Activated CD4-positive, alpha-beta T cell treated with anti-CD3 and anti-CD28 coated beads, Interleukin-2, amount 10 ng/mL, durations not matched to agents 24 days and 14 days (primary cell): ENCODE measurements at regions not wholly inside any gene's neighbourhood (a gene's known extent, or its start where the extent isn't known, plus 50 kb on each side); places are given as distances from the start of the nearest gene placed in this dataset.
"Not testable (repeated sequence)": the region's sequence is repeated elsewhere in the genome, so short reads cannot be mapped to it uniquely, and the experiment has no call there.

ENCODE experiments used
- DNase-seq: peaks from one replicate; pipeline ENCODE4 v3.0.0; 2022
- H3K27ac Mint-ChIP-seq: one replicate; pipeline ENCODE4 v1.8.0; 2022; ENCODE audit warnings: mild to moderate bottlenecking, mixed read lengths
- H3K27me3 Mint-ChIP-seq: one replicate; pipeline ENCODE4 v1.8.0; 2022; ENCODE audit warnings: mixed read lengths
- H3K36me3 Mint-ChIP-seq: one replicate; pipeline ENCODE4 v1.8.0; 2022; ENCODE audit warnings: low read depth, mild to moderate bottlenecking, mixed read lengths
- H3K4me1 Mint-ChIP-seq: one replicate; pipeline ENCODE4 v1.8.0; 2021; ENCODE audit warnings: mixed read lengths
- H3K4me3 Mint-ChIP-seq: one replicate; pipeline ENCODE4 v1.8.0; 2022; ENCODE audit warnings: mild to moderate bottlenecking, moderate library complexity, mixed read lengths
- H3K9me3 Mint-ChIP-seq: one replicate; pipeline ENCODE4 v1.8.0; 2021; ENCODE audit warnings: mixed read lengths
- intact Hi-C: fragments of 100-400 bp; cut with micrococcal nuclease; formaldehyde crosslinking; loops from one replicate; pipeline ENCODE4 v1.15.1; 2023

GRCh38 chr17:21509356-21509755 lies 133.2 kb downstream of the KCNJ12 start:
- H3K9me3 Mint-ChIP-seq, H3K4me3 Mint-ChIP-seq, DNase-seq, H3K36me3 Mint-ChIP-seq, H3K27ac Mint-ChIP-seq, intact Hi-C loops: not testable (repeated sequence)
- peaks cover 37% of the 10 kb centered on the region for H3K27me3 Mint-ChIP-seq
- peaks cover 18% of the 10 kb centered on the region for H3K4me1 Mint-ChIP-seq

GRCh38 chr17:21510686-21511362 lies 134.7 kb downstream of the KCNJ12 start:
- H3K27me3 Mint-ChIP-seq = peaks cover 43% of the 10 kb centered on the region
- peaks cover 18% of the 10 kb centered on the region for H3K4me1 Mint-ChIP-seq
- no peaks in the 10 kb centered on the region for H3K9me3 Mint-ChIP-seq
- no peak overlapping the region for H3K27ac Mint-ChIP-seq
- DNase-seq = no peak
- peak overlapping the region; percentile 76 for H3K4me3 Mint-ChIP-seq
- peaks cover 1% of the 10 kb centered on the region for H3K36me3 Mint-ChIP-seq
- intact Hi-C loops = loop anchor here (1.0 to 5.0 kb wide), 4 partner anchors 54 to 231 kb away; partner anchors contain the start of gene KCNJ12

- intact Hi-C loops = loop anchor here (1.0 to 5.0 kb wide), 4 partner anchors 54 to 231 kb away; partner anchors contain the start of gene KCNJ12
- Mint-ChIP-seq H3K36me3 (peaks cover 1% of the 10 kb centered on the region), H3K27ac (no peak overlapping the region), H3K9me3 (no peaks in the 10 kb centered on the region), H3K27me3 (peaks cover 46% of the 10 kb centered on the region), H3K4me1 (peaks cover 18% of the 10 kb centered on the region), H3K4me3 (peak overlapping the region; percentile 76)
- peak; percentile 87 for DNase-seq
Observed at GRCh38 chr17:21511363-21512195, 135.4 kb downstream of the KCNJ12 start.

- intact Hi-C loops = loop anchor here (1.0 to 5.0 kb wide), 2 partner anchors 135 to 393 kb away; partner anchors contain the start of gene KCNJ12
Observed at GRCh38 chr17:21512307-21513011, 136.3 kb downstream of the KCNJ12 start.

GRCh38 chr17:21513012-21513570 lies 136.9 kb downstream of the KCNJ12 start:
- DNase-seq = peak; percentile 93
- peaks cover 20% of the 10 kb centered on the region for H3K4me1 Mint-ChIP-seq
- H3K36me3 Mint-ChIP-seq = peaks cover 1% of the 10 kb centered on the region
- peaks cover 54% of the 10 kb centered on the region for H3K27me3 Mint-ChIP-seq
- intact Hi-C loops = loop anchor here (1.0 to 5.0 kb wide), 2 partner anchors 136 to 394 kb away; partner anchors contain the start of gene KCNJ12
- H3K4me3 Mint-ChIP-seq = peak overlapping the region; percentile 48
- H3K9me3 Mint-ChIP-seq = no peaks in the 10 kb centered on the region
- no peak overlapping the region for H3K27ac Mint-ChIP-seq

More at GRCh38 chr17:21512307-21513011, 136.3 kb downstream of the KCNJ12 start:
- Mint-ChIP-seq H3K4me3 (peak overlapping the region; percentile 48), H3K27me3 (peaks cover 50% of the 10 kb centered on the region), H3K9me3 (no peaks in the 10 kb centered on the region), H3K27ac (no peak overlapping the region), H3K36me3 (peaks cover 1% of the 10 kb centered on the region), H3K4me1 (peaks cover 18% of the 10 kb centered on the region)
- DNase-seq = no peak

GRCh38 chr17:21514567-21514966 lies 138.4 kb downstream of the KCNJ12 start:
- not testable (repeated sequence) for DNase-seq, H3K4me3 Mint-ChIP-seq, H3K9me3 Mint-ChIP-seq, H3K27ac Mint-ChIP-seq, H3K36me3 Mint-ChIP-seq
- peaks cover 55% of the 10 kb centered on the region for H3K27me3 Mint-ChIP-seq
- intact Hi-C loops = loop anchor here (5.0 kb wide), 1 partner anchor 137 kb away; the partner anchor contains the start of gene KCNJ12
- peaks cover 18% of the 10 kb centered on the region for H3K4me1 Mint-ChIP-seq

- H3K4me1 Mint-ChIP-seq = peaks cover 4% of the 10 kb centered on the region
- H3K27me3 Mint-ChIP-seq = peaks cover 31% of the 10 kb centered on the region
Observed at GRCh38 chr17:21517538-21518293, 141.6 kb downstream of the KCNJ12 start.

GRCh38 chr17:21522755-21523336 lies 146.7 kb downstream of the KCNJ12 start:
- H3K4me3 Mint-ChIP-seq = no peak overlapping the region
- no peak overlapping the region for H3K27ac Mint-ChIP-seq
- no peak for DNase-seq
- H3K9me3 Mint-ChIP-seq = no peaks in the 10 kb centered on the region
- intact Hi-C loops = no loop called here
- H3K27me3 Mint-ChIP-seq = peaks cover 12% of the 10 kb centered on the region
- H3K4me1 Mint-ChIP-seq = peaks cover under 1% of the 10 kb centered on the region
- no peaks in the 10 kb centered on the region for H3K36me3 Mint-ChIP-seq

More at GRCh38 chr17:21517538-21518293, 141.6 kb downstream of the KCNJ12 start:
- no peaks in the 10 kb centered on the region for H3K9me3 Mint-ChIP-seq
- intact Hi-C loops = no loop called here
- H3K36me3 Mint-ChIP-seq = no peaks in the 10 kb centered on the region
- H3K27ac Mint-ChIP-seq = no peak overlapping the region
- DNase-seq = no peak
- H3K4me3 Mint-ChIP-seq = no peak overlapping the region

- peaks cover 9% of the 10 kb centered on the region for H3K27me3 Mint-ChIP-seq
- no peaks in the 10 kb centered on the region for H3K9me3 Mint-ChIP-seq
- no peak for DNase-seq
- no peaks in the 10 kb centered on the region for H3K4me1 Mint-ChIP-seq
- no peak overlapping the region for H3K4me3 Mint-ChIP-seq
- no peaks in the 10 kb centered on the region for H3K36me3 Mint-ChIP-seq
- intact Hi-C loops = no loop called here
- H3K27ac Mint-ChIP-seq = no peak overlapping the region
Observed at GRCh38 chr17:21523497-21524210, 147.5 kb downstream of the KCNJ12 start.

GRCh38 chr17:21524211-21524591 lies 148.0 kb downstream of the KCNJ12 start:
- DNase-seq = no peak
- Mint-ChIP-seq H3K27ac (no peak overlapping the region), H3K9me3 (no peaks in the 10 kb centered on the region), H3K27me3 (peaks cover 5% of the 10 kb centered on the region), H3K4me3 (no peak overlapping the region), H3K36me3 (no peaks in the 10 kb centered on the region), H3K4me1 (no peaks in the 10 kb centered on the region)
- intact Hi-C loops = no loop called here

GRCh38 chr17:21525464-21526130 lies 149.4 kb downstream of the KCNJ12 start:
- Mint-ChIP-seq H3K36me3 (no peaks in the 10 kb centered on the region), H3K4me3 (no peak overlapping the region), H3K27ac (no peak overlapping the region), H3K9me3 (no peaks in the 10 kb centered on the region), H3K4me1 (no peaks in the 10 kb centered on the region), H3K27me3 (peaks cover 3% of the 10 kb centered on the region)
- intact Hi-C loops = no loop called here
- no peak for DNase-seq
